Mucosa of descending colon (tissue), 3 donors: ENCODE measurements at regions not wholly inside any gene's neighbourhood (a gene's known extent, or its start where the extent isn't known, plus 50 kb on each side); places are given as distances from the start of the nearest gene placed in this dataset.
A peak's percentile ranks its signal among the peaks of the same experiment; 100 is the strongest.

Experiments
- ATAC-seq: fragments of 200-7000 bp; cut with Tn5 transposase; one replicate; pipeline ENCODE4 v1.9.1; 2020; ENCODE audit warnings: mild to moderate bottlenecking, moderate library complexity
- DNase-seq, 3 donors: peaks; one replicate each; pipeline ENCODE4 v3.0.0-alpha.2; 2020
- H3K36me3 ChIP-seq: fragments of 200-600 bp; one replicate; pipeline ENCODE4 v1.8.0; 2021; ENCODE audit warnings: low read depth, mild to moderate bottlenecking
- H3K4me1 ChIP-seq: fragments of 200-600 bp; one replicate; pipeline ENCODE4 v1.8.0; 2021; ENCODE audit warnings: low read depth, mild to moderate bottlenecking
- H3K4me3 ChIP-seq: fragments of 200-600 bp; one replicate; pipeline ENCODE4 v1.8.0; 2021; ENCODE audit warnings: mild to moderate bottlenecking
- H3K9me3 ChIP-seq: fragments of 200-600 bp; one replicate; pipeline ENCODE4 v1.8.0; 2021; ENCODE audit warnings: mild to moderate bottlenecking
- CTCF ChIP-seq: fragments of 200-600 bp; IDR thresholded peaks from one replicate; pipeline ENCODE4 v1.8.0; 2022; ENCODE audit warnings: antibody characterized with exemption, mild to moderate bottlenecking
- intact Hi-C, 2 donors: fragments of 100-400 bp; cut with DNase I in 1 of 2; cut with micrococcal nuclease in 1 of 2; formaldehyde crosslinking; loops; one replicate each; pipeline versions ENCODE4 v1.11.0 to v1.11.1; 2022; cut with DNase I, micrococcal nuclease
- donor health status: DM: no; HTN: no; CAD: no; lungs with moderate emphysema.
- donor health status: DM: no; HTN: no; CAD: no.
- donor health status: DM: no; HTN: yes; CAD: no.

GRCh38 chr15:31597466-31597865, 270.8 kb downstream of the KLF13 start:
- TF ChIP-seq CTCF, result no peak
- ATAC-seq, result no peak
- H3K4me3 ChIP-seq, result no peak overlapping the region
- H3K36me3 ChIP-seq, result no peaks in the 10 kb centered on the region
- intact Hi-C loops, result no loop called here
- no peak for DNase-seq
- peaks cover 4% of the 10 kb centered on the region for H3K4me1 ChIP-seq
- H3K9me3 ChIP-seq, result no peaks in the 10 kb centered on the region

GRCh38 chr15:31598620-31599019, 272.0 kb downstream of the KLF13 start:
- intact Hi-C loops, result no loop called here
- Histone ChIP-seq H3K9me3 (no peaks in the 10 kb centered on the region), H3K4me1 (peaks cover 4% of the 10 kb centered on the region), H3K36me3 (no peaks in the 10 kb centered on the region), H3K4me3 (no peak overlapping the region)
- peak; percentile 58 for ATAC-seq
- DNase-seq, result peak in 2 of 3 donors; percentile 63 to 68
- TF ChIP-seq CTCF, result no peak

DNA sequence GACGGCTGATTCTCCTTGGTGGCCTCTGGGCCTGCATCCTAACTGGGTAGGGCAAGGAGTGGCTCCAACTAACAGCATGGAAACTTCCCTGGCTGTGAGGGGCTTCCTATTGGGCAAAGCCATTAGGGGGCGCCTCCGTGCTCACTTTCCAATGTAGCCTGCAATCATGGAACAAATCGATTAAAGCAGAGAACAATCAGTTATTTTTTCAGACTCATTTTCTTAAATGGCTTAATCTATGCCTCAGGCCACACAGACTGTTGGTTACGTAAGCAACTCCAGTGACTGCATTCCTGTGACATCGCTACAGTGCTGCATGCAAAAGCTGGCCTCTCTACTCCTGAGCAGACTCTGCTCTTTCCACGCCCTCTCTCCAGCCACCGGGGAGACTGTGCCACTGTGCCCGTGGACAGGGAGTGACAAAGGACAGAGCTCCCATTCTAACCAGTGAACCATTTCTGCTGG, 278.9 kb downstream of the KLF13 start:
- TF ChIP-seq CTCF, result no peak
- H3K4me1 ChIP-seq, result no peaks in the 10 kb centered on the region
- H3K36me3 ChIP-seq, result no peaks in the 10 kb centered on the region
- no peak for DNase-seq
- intact Hi-C loops, result no loop called here
- H3K9me3 ChIP-seq, result no peaks in the 10 kb centered on the region
- ATAC-seq, result peak; percentile 13
- no peak overlapping the region for H3K4me3 ChIP-seq

GRCh38 chr15:31606194-31606669, 279.6 kb downstream of the KLF13 start:
- intact Hi-C loops, result no loop called here
- Histone ChIP-seq H3K4me3 (no peak overlapping the region), H3K36me3 (no peaks in the 10 kb centered on the region), H3K4me1 (no peaks in the 10 kb centered on the region), H3K9me3 (no peaks in the 10 kb centered on the region)
- TF ChIP-seq CTCF, result no peak
- DNase-seq (no peak), ATAC-seq (no peak)

DNA sequence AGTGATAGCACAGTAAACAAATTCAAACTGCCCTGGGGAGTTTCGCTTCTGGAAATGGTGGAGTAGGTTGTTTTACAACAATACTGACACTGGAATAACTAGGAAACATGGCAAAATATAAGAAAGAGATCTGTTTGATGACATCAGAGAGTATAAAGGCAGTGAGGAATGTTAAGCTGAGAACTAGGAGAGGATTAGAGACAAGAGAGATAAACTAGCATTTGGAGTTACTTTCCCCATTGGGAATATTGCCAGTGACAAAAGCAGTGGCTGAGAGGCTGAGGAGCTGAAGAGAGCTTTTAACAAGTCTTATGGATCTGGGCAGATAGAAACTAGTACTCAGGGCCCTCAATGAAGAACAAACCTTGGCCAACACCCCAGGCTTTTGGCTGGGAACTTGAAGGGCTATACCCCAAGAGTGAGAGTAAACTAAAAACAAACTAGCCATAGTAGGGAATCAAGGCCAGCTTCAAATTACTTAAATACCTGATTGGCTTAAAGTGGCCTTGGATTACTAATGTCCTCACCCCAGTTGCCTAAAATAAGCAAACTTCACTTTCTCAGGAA, 280.4 kb downstream of the KLF13 start:
- no peaks in the 10 kb centered on the region for H3K9me3 ChIP-seq
- ATAC-seq, result no peak
- TF ChIP-seq CTCF, result no peak

GRCh38 chr15:31607656-31608055, 281.0 kb downstream of the KLF13 start:
- no peaks in the 10 kb centered on the region for H3K4me1 ChIP-seq
- no peaks in the 10 kb centered on the region for H3K36me3 ChIP-seq
- intact Hi-C loops, result no loop called here
- H3K4me3 ChIP-seq, result no peak overlapping the region
- TF ChIP-seq CTCF, result no peak
- peaks cover 3% of the 10 kb centered on the region for H3K9me3 ChIP-seq
- DNase-seq (no peak), ATAC-seq (no peak)

More for the DNA sequence above, 280.4 kb downstream of the KLF13 start:
- intact Hi-C loops, result no loop called here
- no peaks in the 10 kb centered on the region for H3K36me3 ChIP-seq
- no peaks in the 10 kb centered on the region for H3K4me1 ChIP-seq
- no peak for DNase-seq
- H3K4me3 ChIP-seq, result no peak overlapping the region
